Brain microvascular endothelial cell (primary cell): ENCODE measurements at regions not wholly inside any gene's neighbourhood (a gene's known extent, or its start where the extent isn't known, plus 50 kb on each side); places are given as distances from the start of the nearest gene placed in this dataset.

Experiments used
- DNase-seq: peaks from one replicate; pipeline ENCODE4 v3.0.0-alpha.2; 2020
- H3K27ac ChIP-seq: fragments of 250-450 bp; sonication (Bioruptor Pico); 2 replicates; pipeline ENCODE4 v1.5.1; 2020; ENCODE audit warnings: mild to moderate bottlenecking, moderate library complexity
- H3K27me3 ChIP-seq: fragments of 250-450 bp; sonication (Bioruptor Pico); replicated peaks from 2 replicates; pipeline ENCODE4 v1.5.1; 2020; ENCODE audit warnings: mild to moderate bottlenecking
- H3K36me3 ChIP-seq: fragments of 250-450 bp; sonication (Bioruptor Pico); replicated peaks from 2 replicates; pipeline ENCODE4 v1.5.1; 2020; ENCODE audit warnings: mild to moderate bottlenecking
- H3K4me3 ChIP-seq: 2 replicates; pipeline ENCODE4 v1.5.1; 2011; ENCODE audit warnings: low read depth, mild to moderate bottlenecking, control low read depth, low read length, moderate library complexity
- CTCF ChIP-seq: IDR thresholded peaks from 2 replicates; pipeline ENCODE4 v1.5.1; 2011; ENCODE audit warnings: low read depth, mild to moderate bottlenecking, moderate library complexity, low read length, control low read depth, inconsistent platforms; ENCODE audit errors: missing control alignments
- in situ Hi-C: cut with HindIII; loops from 2 replicates; pipeline ENCODE4 v1.10.0; 2017; ENCODE audit warnings: low sequenced_read_pairs, low pct_ligation_motif_present

DNA sequence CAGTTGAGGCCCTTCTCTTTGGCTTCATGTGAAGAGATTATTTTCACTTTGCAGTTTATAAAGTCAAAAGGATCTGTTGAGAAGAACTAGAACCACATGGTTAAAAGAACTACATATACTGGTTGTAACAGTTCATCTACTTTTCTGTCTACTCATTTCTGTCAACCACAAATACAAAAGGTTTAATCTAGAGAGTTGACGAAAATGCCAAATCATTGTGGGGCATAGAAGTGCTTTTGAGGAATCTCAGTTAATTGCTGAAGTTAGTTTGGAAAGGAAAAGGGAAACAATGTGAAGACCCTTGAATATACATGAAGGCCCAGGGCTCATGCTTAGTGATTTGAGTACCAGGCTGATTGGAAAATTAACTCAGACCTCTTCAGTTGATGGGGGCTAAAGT is 415.7 kb upstream of the ZP4 start:
- no peaks in the 10 kb centered on the region for H3K27me3 ChIP-seq
- H3K4me3 ChIP-seq = no peak overlapping the region
- H3K27ac ChIP-seq = no peak overlapping the region
- no peak for DNase-seq
- in situ Hi-C loops = no loop called here
- no peaks in the 10 kb centered on the region for H3K36me3 ChIP-seq
- TF ChIP-seq CTCF = no peak

DNA sequence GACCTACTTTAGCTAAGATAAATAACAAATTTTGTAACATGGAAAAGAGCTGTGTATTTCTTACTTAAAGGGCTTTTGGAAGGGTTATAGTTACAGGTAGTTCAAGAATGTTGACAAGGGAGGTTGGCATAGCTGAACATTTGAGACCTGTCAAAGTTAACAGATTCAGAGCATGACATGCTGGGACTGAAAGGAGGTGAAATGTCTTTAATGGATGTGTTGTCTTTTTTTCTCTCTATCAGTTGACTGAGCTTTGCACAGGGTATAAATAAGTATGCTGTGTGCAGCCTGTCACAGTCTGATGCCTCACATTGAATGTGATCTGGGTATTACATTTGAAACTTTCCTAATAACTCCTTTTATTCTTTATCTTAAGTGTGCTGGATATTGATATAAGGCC is 411.9 kb upstream of the ZP4 start:
- no peak for DNase-seq
- no peaks in the 10 kb centered on the region for H3K27me3 ChIP-seq
- H3K27ac ChIP-seq = no peak overlapping the region
- H3K36me3 ChIP-seq = no peaks in the 10 kb centered on the region
- H3K4me3 ChIP-seq = no peak overlapping the region
- in situ Hi-C loops = no loop called here
- no peak for TF ChIP-seq CTCF

DNA sequence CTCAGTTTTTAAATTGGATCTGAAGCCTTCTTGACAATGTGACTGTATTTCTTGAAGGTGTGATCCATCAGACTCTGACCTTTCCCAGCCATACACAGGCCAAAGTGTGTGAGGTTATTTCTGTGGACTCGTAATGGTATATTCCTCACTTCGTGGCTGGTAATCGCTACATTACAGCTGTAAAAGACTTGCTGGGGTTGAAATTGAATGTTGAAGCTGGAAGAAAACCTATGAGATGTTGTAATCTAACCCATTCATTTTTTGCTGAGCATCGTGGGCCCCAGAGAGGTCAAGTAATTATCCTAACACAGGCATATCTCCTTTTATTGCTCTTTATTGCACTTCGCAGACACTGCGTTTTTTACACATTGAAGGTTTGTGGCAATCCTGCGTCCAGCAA is 405.6 kb upstream of the ZP4 start:
- in situ Hi-C loops = no loop called here
- Histone ChIP-seq H3K4me3 (no peak overlapping the region), H3K27me3 (no peaks in the 10 kb centered on the region), H3K27ac (no peak overlapping the region), H3K36me3 (no peaks in the 10 kb centered on the region)
- DNase-seq = no peak
- no peak for TF ChIP-seq CTCF

- in situ Hi-C loops = no loop called here
- no peaks in the 10 kb centered on the region for H3K36me3 ChIP-seq
- no peak overlapping the region for H3K4me3 ChIP-seq
- TF ChIP-seq CTCF = no peak
- no peaks in the 10 kb centered on the region for H3K27me3 ChIP-seq
- H3K27ac ChIP-seq = no peak overlapping the region
- DNase-seq = no peak
Measured at GRCh38 chr1:238293075-238293474, 402.4 kb upstream of the ZP4 start.

DNA sequence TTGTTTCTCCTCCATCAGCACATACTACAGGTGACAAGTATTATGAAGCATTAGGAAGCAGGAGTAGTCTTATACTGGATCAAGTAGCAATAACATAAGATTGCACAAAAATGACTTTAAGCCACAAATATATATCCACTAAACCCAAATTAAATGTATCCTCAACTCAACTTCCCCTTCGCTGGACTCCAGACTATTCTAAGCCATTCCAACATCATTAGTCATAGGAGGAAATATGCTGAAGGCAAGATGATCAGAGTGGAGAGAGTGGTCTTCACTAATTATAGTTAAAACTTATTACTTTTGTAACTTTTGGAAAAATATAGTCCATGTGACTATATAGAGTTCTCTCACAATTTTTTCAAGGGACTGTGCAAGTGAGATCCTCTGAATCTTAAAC is 390.7 kb upstream of the ZP4 start:
- DNase-seq = no peak
- Histone ChIP-seq H3K27ac (no peak overlapping the region), H3K4me3 (no peak overlapping the region), H3K36me3 (no peaks in the 10 kb centered on the region), H3K27me3 (no peaks in the 10 kb centered on the region)
- in situ Hi-C loops = no loop called here
- TF ChIP-seq CTCF = no peak

- no peak for TF ChIP-seq CTCF
- no peak for DNase-seq
- Histone ChIP-seq H3K36me3 (no peaks in the 10 kb centered on the region), H3K27me3 (no peaks in the 10 kb centered on the region), H3K27ac (no peak overlapping the region), H3K4me3 (no peak overlapping the region)
- in situ Hi-C loops = no loop called here
Measured at GRCh38 chr1:238279694-238280380, 389.1 kb upstream of the ZP4 start.
